ENCODE measurements at regions not wholly inside any gene's neighbourhood (a gene's known extent, or its start where the extent isn't known, plus 50 kb on each side); places are given as distances from the start of the nearest gene placed in this dataset.
"Not testable (repeated sequence)": the region's sequence is repeated elsewhere in the genome, so short reads cannot be mapped to it uniquely, and the experiment has no call there.

DNA sequence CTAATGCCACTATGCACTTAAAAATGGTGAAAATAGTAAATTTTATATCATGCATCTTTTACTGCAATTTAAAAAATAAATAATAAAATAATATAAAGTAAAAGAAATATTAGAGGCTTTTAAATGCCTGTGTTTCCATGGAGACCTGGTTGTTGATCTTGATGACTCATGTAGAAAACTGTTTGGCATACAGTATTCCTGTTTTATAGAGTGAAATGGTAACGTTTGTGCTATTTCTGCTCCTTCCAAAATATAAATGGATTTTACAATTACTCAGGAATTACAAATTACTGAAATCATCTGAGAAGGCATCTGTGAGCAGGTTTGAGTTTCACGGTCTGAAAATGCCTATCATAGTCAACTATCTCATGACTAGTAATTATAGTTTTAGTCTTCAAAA is 98.4 kb upstream of the USP25 start:
- no peak for DNase-seq

DNA sequence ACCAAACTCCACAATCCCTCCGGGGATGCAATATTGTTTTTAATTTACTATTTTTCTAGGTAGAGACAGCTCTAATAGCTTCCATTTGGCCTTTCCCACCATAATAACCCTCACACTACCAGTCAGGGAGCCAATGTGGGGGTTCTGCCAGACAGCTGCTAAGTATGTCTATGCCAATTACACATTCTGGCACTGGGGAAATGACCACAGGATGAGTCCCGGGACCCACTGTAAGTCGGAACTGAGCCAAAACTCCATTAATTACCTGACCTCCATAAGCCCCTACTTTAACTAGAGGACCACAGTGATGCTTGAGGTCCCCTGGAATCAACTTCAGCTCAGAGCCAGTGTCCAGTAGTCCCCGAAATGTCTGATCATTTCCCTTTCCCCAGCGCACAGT is 95.2 kb upstream of the USP25 start:
- DNase-seq, result not testable (repeated sequence)

DNA sequence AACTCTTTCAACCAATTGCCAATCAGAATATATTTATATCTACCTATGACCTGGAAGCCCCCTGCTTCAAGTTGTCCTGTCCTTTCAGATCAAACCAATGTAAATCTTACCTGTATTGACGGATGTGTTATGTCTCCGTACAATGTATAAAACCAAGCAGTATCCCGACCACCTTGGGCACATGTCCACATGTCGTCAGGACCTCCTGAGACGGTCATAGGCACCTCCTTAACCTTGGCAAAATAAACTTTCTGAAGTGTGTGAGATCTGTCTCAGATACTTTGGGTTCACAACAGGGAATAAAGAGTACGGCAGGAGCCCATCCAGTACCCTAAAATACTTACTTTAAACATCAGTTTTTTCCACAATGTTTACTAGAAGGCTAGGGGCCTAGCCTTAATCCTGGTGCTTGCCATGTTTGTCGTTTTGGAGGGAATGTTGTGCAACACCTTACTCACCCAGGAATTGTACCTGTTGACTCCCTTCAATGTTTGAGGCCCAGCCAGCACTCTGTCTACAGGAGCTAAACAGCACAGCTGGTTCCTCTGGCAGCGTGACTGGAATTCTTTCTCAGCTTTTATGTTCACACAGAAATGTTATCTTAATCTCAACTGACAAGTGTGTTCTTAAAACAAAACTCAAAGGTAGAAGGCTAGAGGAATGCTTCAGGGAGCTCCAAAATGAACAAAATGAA is 90.8 kb upstream of the USP25 start:
- DNase-seq, result no peak

DNA sequence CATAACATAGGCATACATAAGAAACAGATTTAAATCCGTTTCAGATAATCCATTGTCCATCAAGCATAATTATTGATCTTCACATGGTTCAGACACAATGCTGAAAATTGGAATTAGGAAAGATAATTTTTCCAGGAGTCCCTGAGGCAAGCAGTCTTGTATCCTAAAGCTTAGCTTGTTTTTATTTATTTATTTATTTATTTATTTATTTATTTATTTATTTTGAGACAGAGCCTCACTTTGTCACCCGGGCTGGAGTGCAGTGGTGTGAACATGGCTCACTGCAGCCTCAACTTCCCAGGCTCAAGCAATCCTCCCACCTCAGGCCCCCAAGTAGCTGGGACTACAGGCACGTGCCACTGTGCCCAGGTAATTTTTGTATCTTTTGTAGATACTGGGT is 89.7 kb upstream of the USP25 start:
- DNase-seq, result not testable (repeated sequence)

DNA sequence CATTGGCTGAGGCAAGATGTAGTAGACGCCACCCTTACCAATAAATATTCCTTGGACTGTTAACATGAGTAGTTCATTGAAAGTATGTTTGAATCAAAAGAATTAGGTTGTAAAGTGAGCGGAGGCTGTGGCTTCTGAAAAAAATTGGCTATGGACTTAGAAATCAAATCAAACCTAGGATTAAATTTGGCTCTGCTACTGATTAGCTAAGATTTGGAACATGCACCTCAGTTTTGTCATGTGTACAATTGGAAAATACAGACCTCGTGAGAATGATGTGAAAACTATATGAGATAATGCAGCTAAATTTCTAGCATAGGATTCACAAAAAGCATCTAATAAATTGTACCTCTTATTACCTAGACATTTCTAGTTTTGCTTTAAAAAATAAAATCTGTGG is 85.3 kb upstream of the USP25 start:
- no peak for DNase-seq

DNA sequence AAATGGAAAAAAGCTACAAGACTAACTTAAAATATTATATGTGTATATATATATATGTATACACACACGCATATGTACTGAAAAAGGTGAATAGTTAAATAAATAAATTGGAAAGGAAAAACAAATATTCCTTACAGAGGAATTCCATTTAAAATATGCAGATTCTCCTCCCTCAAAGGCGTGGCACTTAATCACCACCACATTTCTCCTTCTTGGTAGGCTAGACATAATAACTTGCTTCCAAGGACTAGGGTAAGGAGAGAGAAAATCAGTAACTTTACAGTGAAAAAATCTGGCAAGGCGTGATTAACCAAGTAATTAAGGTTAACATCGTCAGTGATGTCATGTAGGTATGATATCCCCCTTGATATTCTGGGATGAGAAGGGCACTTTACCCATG is 84.0 kb upstream of the USP25 start:
- DNase-seq, result no peak

DNA sequence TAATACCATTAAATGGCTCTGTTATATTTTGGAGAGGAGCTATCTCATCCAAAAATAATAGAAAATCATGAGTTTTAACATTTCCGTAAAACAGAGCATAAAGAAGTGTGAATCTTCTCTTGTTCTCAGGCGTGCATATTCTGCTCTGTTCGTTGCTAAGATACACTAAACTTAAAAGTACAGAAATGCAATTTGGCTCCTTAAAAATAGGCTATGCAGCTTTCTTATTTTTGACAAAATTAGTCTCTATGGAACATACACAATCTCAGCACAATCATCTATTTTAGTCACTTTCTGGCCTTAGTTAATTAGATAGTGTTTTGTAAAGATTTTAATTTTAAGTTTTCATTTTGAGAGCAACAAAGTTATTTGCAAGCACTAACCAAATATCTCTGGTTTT is 79.0 kb upstream of the USP25 start:
- no peak for DNase-seq

DNA sequence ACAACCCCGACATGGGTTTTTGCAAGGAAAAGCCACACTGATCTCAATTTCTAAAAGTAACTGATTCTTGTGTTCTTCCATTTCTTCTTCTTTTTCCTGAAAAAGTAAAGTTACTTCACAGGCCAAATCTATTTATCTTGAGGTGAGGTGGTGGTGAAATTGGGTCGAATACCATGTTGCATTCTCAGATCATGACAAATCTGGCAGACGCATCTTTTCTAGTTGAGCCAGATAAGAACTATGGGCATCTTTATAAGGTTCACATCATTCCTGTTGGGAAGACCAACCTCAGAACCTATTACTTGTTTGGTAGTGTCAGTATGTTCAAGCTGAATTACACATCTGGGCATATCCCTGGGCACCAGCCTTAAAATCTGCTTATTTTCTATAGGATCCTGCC is 78.6 kb upstream of the USP25 start:
- DNase-seq, result no peak

DNA sequence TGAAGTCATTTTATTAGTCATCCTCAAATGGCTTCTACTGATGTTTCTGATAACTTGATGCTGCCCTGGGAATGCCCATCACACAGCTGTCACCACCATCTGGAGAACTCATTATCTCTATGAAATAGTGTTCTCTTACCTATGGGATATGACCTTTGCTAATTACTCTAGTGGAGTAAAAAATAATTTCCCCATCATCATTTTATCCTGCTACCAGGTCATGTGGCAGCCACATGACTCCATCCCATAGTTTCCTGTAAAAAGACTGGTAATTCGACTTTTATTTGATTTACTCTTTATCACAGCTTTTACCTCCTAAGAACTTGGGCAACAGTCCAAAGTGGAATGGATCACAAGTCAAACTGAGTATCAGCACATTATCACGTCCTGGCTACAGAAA is 76.1 kb upstream of the USP25 start:
- no peak for DNase-seq

DNA sequence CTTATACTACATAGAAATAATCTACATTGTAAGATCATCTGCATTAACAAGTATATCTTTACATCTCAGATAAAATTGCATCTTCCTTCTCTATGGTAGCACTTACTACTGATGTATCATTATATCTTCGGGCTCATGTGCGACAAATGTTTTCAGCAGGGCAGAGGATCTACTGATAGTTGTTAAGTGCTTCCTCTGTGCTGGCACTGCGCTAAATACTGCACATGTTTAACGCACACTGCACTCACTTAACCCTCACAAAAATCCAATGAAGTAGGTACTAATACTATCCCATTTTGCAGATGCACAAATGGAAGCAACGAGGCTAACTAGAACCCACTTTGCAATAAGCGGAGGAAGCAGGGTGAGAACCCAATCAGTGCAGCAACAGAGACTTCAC is 75.6 kb upstream of the USP25 start:
- DNase-seq, result no peak

DNA sequence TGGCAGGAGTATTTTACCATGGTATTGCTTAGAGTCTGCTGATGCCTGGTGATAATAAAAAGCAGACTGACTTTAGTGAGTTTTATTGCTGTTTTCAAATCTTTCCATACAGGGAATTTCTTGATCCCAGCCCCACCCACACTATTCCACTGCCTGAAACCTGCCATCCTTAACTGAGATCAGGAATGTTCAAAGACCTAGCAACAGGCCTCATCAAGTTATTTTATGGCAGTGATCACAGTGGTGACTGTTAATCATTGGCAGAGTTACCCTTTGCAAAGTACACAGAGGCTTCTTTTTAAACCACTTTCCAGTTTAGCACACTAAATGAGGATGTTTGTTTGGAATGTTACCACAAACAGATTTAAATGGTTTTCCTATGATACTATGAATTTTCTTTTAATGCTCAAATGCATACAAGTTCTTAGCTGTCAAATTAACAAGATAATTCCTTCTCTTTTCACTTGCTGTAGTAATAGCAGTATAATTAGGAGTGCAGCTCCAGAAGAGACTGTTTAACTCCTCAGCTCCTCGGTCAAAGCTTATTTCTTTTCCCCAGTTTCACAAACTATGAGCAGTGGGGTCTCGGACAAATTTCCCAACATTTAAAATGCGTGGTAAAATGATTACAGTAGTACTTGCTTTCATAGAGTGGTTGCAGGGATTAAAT is 69.9 kb upstream of the USP25 start:
- DNase-seq, result no peak

DNA sequence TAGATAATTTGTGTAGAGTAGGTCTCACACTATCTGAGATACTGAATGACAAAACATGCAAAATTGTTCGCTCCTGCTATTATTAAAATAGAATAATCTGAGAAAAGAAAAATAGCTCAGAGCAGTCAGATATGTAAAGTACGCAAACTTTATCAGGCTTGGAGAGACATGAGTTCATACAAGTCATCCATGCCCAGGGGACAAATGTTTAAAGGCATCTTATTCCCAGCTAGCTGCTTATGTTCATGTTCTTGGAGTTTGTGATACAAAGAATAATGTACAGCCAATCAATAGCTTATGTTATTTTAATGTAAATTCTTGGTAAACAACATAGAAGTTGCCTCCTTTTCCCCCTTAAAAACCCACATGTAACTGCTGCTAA is 69.4 kb upstream of the USP25 start:
- no peak for DNase-seq

DNA sequence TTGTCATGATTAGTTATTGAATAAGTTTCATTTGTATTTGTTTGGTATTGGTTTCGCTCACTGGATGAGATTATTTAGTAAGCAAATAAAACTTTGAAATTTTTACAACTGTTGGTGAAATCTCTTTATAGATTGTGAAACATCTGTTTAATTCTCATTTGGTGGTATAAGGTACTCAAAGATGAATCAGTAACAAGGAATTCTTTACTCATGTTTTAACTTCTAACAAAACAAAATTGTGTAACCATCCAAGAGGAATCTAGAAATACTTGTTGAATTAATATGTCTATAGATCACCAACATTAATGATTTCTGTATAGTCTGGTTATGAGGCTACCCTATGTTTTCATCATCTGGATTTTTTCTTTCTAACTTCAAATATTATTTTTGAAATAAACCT is 62.8 kb upstream of the USP25 start:
- DNase-seq, result no peak

DNA sequence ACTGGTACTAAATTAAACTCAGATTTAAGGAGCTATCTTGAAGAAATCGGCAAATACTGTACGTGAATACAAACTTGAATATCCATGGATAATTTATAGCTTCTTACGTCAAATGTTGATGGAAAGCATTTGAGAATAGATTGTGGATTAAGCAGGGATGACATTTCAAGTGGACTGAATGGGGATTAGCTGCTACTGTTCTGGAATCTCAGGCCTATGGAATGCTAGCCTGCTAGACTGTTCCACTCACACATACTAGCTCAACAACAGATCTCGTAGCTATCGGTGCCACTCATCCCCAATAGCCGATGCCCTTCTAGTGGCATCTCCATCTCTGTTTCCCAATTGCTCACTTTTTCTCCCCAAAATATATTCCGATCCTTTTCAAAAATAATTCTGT is 62.0 kb upstream of the USP25 start:
- no peak for DNase-seq

DNA sequence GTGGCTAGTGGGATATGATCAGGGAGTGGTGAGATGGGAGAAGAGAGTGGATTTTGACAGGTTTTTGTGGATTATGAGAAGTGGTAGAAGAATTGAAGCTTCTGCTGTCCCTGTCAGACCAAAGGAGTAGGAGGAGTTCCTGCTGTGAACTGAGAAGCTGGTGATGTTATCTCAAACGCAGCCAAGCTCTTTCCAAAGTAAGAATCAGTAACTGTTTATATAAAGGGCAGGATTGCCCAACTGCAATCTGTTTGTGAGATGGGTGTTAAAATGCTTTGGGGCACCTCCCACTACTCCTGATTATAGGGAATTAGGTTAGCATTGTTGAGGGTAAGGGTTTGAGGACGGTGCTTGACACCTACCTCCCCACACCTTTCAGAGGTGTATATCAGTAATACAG is 60.5 kb upstream of the USP25 start:
- no peak for DNase-seq

DNA sequence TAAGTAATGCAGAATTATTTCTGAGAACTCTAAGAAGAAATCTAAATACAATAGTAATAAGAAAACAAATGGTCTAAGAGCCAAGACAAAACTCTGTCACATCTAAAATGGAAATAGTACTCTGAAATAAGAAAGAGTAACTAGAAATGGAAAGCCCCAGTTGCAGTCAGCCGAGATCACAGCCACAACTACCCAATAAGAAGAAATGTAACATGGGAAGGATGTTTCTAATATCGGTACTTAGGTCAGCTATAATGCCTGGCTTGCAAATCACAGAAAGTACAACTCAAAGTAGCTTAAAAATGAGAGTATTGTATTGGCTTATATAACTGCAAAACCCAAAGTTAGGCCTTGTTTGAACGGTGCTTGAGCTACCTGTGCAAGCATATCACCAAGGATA is 58.6 kb upstream of the USP25 start:
- DNase-seq, result no peak

DNA sequence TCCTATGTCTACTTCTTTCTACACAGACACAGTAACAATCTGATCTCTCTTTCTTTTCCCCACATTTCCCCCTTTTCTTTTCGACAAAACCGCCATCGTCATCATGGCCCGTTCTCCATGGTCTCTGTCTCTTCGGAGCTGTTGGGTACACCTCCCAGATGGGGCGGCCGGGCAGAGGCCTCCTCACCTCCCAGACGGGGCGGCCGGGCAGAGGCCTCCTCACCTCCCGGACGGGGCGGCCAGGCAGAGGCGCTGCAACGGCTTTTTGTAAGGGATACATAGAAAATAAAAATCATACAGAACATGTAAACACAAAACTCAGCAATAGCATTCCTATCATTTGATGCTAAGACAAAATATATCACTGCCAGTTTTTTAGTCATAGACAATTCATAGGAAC is 57.2 kb upstream of the USP25 start:
- not testable (repeated sequence) for DNase-seq

DNA sequence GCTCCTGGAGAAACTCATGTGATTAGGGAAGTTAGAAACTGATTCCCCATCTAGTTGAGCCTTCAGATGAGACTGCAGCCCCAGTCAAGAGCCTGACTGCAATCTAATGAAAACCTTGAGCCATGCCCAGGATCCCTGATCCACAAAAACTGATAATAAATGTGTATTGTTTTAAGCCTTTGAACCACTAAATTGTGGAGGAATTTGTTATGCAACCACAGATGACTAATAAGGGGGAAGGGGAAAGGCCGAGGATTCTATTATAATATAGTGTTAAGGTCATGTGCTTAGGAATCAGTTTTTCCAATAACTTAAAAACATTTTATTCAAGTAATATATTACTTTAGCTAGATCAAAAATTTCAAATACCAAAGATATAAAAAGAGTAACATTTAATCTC is 52.8 kb upstream of the USP25 start:
- DNase-seq, result no peak

DNA sequence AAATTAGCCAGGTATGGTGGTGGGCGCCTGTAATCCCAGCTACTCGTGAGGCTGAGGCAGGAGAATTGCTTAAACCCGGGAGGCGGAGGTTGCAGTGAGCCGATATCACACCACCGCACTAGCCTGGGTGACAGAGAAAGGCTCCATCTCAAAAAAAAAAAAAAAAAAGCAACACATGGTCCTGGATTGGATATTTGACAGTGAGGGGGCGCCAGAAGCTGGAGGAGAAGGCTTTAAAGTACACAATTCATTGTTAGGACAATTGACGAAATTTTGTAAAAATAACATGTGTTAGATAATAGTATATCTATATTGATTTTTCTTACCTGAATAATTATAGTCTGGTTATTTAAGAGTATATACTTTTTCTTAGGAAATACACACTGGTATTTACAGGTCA is 50.2 kb upstream of the USP25 start:
- DNase-seq, result no peak

Measured in activated CD4-positive, alpha-beta T cell treated with anti-CD3 and anti-CD28 coated beads, Interleukin-2, amount 50 U/mL, for 1 hour (primary cell).